Esophagus muscularis mucosa (tissue), 4 donors: ENCODE measurements at regions not wholly inside any gene's neighbourhood (a gene's known extent, or its start where the extent isn't known, plus 50 kb on each side); places are given as distances from the start of the nearest gene placed in this dataset.

Experiments used
- CTCF ChIP-seq, 3 experiments: fragments of 200-600 bp in 2 of 3; fragments of 450-650 bp in 1 of 3; sonication (generic) in 2 of 3; IDR thresholded peaks; one replicate each; pipeline ENCODE4 v1.5.1; 2017 to 2019; ENCODE audit warnings: antibody characterized with exemption in 3 of 3, mild to moderate bottlenecking in 2 of 3, moderate library complexity in 1 of 3
- EP300 ChIP-seq: sonication (generic); formaldehyde crosslinking; IDR thresholded peaks from one replicate; pipeline ENCODE4 v1.6.1; 2017; ENCODE audit warnings: antibody characterized with exemption
- POLR2A ChIP-seq: fragments of 450-650 bp; IDR thresholded peaks from one replicate; pipeline ENCODE4 v1.6.1; 2017; ENCODE audit warnings: antibody characterized with exemption, moderate library complexity, mild to moderate bottlenecking, low read depth
- POLR2AphosphoS5 ChIP-seq, 2 donors: sonication (generic); formaldehyde crosslinking; IDR thresholded peaks; one replicate each; pipeline ENCODE4 v1.6.1; 2017; ENCODE audit warnings: antibody characterized with exemption in 2 of 2

GRCh38 chr15:39266890-39267289 is 314.0 kb upstream of the THBS1 start:
- TF ChIP-seq CTCF (IDR thresholded peaks at IDR 0.05) (no peak), EP300 (no peak), POLR2A (no peak), POLR2AphosphoS5 (IDR thresholded peaks at IDR 0.05) (no peak)
